Esophagus squamous epithelium (tissue), 5 donors: ENCODE measurements at regions not wholly inside any gene's neighbourhood (a gene's known extent, or its start where the extent isn't known, plus 50 kb on each side); places are given as distances from the start of the nearest gene placed in this dataset.

Experiments used
- DNase-seq: peaks from one replicate; lab custom pipeline; 2025; lab: John Stamatoyannopoulos, UW
- H3K27ac ChIP-seq, 4 donors: fragments of 200-600 bp; sonication (generic); one replicate each; pipeline ENCODE4 v1.5.1; 2016 to 2019; ENCODE audit warnings: mild to moderate bottlenecking in 1 of 4
- H3K27me3 ChIP-seq, 4 donors: fragments of 200-600 bp; sonication (generic); 1 replicate in 3 of 4; 2 replicates in 1 of 4; pipeline versions ENCODE4 v1.5.1 to v1.6.0; 2017 to 2021; ENCODE audit warnings: antibody characterized with exemption in 1 of 4
- H3K36me3 ChIP-seq, 3 donors: fragments of 200-600 bp; sonication (generic); one replicate each; pipeline ENCODE4 v1.5.1; 2016 to 2019
- H3K4me1 ChIP-seq, 3 donors: fragments of 200-600 bp; sonication (generic); one replicate each; pipeline ENCODE4 v1.5.1; 2017 to 2019
- H3K4me3 ChIP-seq, 4 donors: fragments of 200-600 bp; sonication (generic); 1 replicate in 3 of 4; 2 replicates in 1 of 4; pipeline ENCODE4 v1.5.1; 2016 to 2019; ENCODE audit warnings: mild to moderate bottlenecking in 2 of 4, moderate library complexity in 1 of 4
- H3K9me3 ChIP-seq, 3 donors: fragments of 200-600 bp; sonication (generic); one replicate each; pipeline ENCODE4 v1.5.1; 2016 to 2019
- POLR2A ChIP-seq, 4 donors: fragments of 450-650 bp; IDR thresholded peaks; one replicate each; pipeline ENCODE4 v1.6.1; 2017; ENCODE audit warnings: antibody characterized with exemption in 4 of 4, mild to moderate bottlenecking in 4 of 4, moderate library complexity in 3 of 4
- WGBS, 2 donors: methylation state at CpG; one replicate each; pipeline ENCODE4 v1.1.5; 2018; 5-methylcytosine and 5-hydroxymethylcytosine counted together
- intact Hi-C: fragments of 100-400 bp; cut with DNase I; formaldehyde crosslinking; loops from one replicate; pipeline ENCODE4 v1.15.0; 2022
- TF ChIP-seq, protein P1 (sequence below), 6 experiments: fragments of 450-650 bp in 4 of 6; fragments of 200-600 bp in 2 of 6; sonication (generic) in 2 of 6; IDR thresholded peaks; one replicate each; pipeline ENCODE4 v1.5.1; 2016 to 2019; ENCODE audit warnings: antibody characterized with exemption in 6 of 6, mild to moderate bottlenecking in 4 of 6, moderate library complexity in 4 of 6
- donor health status: DM: yes; HTN: yes; CAD: no.

DNA sequence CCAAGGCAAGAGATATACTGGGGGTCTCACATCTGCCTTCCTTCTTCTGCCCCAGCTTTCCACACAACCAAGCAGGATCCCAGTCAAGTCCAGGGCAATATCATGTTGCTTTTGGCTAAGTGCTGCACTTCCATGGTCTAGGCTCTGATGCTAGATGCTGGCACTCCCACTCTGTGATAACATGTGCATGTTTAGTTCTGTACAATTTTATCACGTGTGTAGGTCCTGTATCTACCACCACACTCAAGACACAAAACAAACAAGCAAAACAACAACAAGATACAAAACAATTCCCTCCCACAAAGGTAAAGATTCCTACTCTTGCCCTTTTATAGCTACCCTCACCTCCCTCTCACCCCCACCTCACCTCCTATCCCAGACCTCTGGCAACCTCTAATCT lies 105.6 kb upstream of the HABP2 start:
- 67 to 71% methylated on average over 1 of the region's 1 CpG for WGBS, 2 donors
- H3K4me1 ChIP-seq = no peaks in the 10 kb centered on the region
- no peak overlapping the region for H3K4me3 ChIP-seq
- intact Hi-C loops = no loop called here
- DNase-seq = no peak
- H3K36me3 ChIP-seq = no peaks in the 10 kb centered on the region
- H3K27ac ChIP-seq = no peak overlapping the region
- H3K27me3 ChIP-seq = peaks cover 0 to 35% (median 0%) of the 10 kb centered on the region in 4 donors
- H3K9me3 ChIP-seq = no peaks in the 10 kb centered on the region
- no peak for TF ChIP-seq POLR2A (IDR thresholded peaks at IDR 0.05)
- TF ChIP-seq, protein P1, sequence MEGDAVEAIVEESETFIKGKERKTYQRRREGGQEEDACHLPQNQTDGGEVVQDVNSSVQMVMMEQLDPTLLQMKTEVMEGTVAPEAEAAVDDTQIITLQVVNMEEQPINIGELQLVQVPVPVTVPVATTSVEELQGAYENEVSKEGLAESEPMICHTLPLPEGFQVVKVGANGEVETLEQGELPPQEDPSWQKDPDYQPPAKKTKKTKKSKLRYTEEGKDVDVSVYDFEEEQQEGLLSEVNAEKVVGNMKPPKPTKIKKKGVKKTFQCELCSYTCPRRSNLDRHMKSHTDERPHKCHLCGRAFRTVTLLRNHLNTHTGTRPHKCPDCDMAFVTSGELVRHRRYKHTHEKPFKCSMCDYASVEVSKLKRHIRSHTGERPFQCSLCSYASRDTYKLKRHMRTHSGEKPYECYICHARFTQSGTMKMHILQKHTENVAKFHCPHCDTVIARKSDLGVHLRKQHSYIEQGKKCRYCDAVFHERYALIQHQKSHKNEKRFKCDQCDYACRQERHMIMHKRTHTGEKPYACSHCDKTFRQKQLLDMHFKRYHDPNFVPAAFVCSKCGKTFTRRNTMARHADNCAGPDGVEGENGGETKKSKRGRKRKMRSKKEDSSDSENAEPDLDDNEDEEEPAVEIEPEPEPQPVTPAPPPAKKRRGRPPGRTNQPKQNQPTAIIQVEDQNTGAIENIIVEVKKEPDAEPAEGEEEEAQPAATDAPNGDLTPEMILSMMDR (IDR thresholded peaks at IDR 0.05) = no peak

DNA sequence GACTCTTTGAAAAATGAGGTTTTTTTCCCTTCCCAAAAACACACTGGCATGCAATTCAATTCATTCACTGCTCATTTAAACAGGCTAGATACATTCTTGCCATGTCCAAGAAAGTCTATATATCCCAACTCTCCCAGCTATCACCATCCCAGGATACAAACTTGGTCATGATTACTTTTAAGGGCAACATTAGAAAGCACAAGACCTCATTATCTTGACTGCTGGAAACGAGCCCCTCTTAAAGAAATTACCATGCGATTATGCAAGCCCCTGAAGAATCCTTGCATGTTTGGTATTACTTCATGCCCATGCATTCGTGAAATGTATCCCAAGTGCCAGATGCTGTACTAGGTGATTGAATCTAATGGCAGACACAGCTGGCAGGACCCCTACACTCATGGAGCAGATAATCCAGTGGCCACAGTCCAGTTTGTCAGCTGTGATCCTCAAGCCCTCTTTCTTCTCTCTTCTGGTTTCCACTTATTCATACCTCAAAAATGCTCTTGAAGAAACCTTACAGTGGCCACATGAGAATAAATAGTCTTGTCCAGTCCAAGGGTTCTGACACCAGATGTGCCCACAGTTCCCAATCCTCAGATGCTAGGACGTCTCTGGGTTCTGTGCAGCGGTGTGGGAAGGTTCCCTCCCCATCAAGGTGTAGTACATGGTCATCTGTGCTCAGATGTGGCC lies 103.7 kb upstream of the HABP2 start:
- DNase-seq = no peak
- Histone ChIP-seq H3K4me1 (peaks cover 0 to 1% (median under 1%) of the 10 kb centered on the region in 3 donors), H3K36me3 (no peaks in the 10 kb centered on the region), H3K27ac (no peak overlapping the region), H3K4me3 (no peak overlapping the region), H3K9me3 (no peaks in the 10 kb centered on the region), H3K27me3 (peaks cover 0 to 42% (median 0%) of the 10 kb centered on the region in 4 donors)
- intact Hi-C loops = no loop called here
- TF ChIP-seq POLR2A (IDR thresholded peaks at IDR 0.05) = no peak
- TF ChIP-seq, protein P1 (IDR thresholded peaks at IDR 0.05) = no peak
- WGBS, 2 donors = 50 to 68% methylated on average over 5 of the region's 5 CpGs

DNA sequence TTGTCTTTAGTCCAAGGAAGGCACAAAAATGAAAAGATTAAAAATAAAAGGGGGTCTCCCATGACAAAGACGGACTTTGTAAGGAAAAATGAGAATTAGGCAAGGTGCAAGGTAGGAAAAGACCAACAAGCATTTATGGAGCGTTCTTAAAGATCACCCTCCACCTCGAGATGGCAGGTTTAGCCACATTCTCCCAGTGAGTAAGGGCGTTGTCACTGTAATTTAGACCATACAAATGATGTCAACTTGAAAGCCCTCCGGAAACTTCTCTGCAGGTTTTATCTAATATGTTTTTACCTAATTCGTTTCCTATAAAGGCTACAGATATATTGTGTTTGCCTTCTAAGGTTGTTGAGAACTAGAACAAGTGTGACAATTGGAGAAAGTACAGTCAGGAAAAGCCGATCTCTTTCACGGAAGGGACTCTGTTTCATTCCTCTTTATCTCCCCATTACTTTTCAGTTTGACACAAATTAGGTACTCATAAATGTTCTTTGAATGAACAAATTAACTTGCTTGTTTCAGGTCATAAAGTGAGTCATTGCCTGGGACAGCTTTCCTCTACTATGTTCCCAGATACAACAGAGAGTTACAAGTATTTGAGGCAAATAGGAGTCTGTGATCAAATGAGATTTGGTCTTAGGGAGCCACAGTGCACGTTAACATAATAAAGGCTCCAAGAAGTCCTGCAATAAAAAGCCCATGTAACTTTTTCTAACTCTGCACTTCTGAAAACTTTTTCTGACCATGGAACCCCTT lies 102.6 kb upstream of the HABP2 start:
- intact Hi-C loops = no loop called here
- DNase-seq = no peak
- Histone ChIP-seq H3K4me1 (peaks cover 0 to 7% (median 4%) of the 10 kb centered on the region in 3 donors), H3K9me3 (no peaks in the 10 kb centered on the region), H3K27ac (no peak overlapping the region), H3K4me3 (no peak overlapping the region), H3K27me3 (peaks cover 0 to 39% (median 0%) of the 10 kb centered on the region in 4 donors), H3K36me3 (no peaks in the 10 kb centered on the region)
- TF ChIP-seq, protein P1 (IDR thresholded peaks at IDR 0.05) = no peak
- no peak for TF ChIP-seq POLR2A (IDR thresholded peaks at IDR 0.05)
- 70 to 78% methylated on average over 9 of the region's 9 CpGs for WGBS, 2 donors

DNA sequence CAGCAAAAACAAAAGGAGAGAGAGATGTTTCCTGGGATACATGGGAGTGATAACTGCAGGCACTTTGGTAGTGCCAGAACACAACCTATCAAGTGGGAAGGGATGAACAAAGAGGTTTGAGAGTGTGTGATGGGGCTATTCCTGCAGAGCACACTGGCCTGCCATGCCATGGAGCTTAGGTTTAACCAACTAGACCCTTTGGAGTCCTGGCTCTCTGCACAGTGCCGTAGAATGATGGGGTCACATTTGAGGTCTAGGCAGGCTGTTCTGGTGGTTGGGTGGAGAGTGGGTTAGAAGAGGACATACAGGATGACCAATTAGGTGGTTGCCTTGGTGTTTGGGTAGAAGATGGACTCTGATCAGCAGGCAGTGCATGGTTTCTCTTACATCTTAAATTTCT lies 101.9 kb upstream of the HABP2 start:
- Histone ChIP-seq H3K36me3 (no peaks in the 10 kb centered on the region), H3K27me3 (peaks cover 0 to 39% (median 0%) of the 10 kb centered on the region in 4 donors), H3K9me3 (no peaks in the 10 kb centered on the region), H3K4me1 (peaks cover 0 to 7% (median 4%) of the 10 kb centered on the region in 3 donors), H3K4me3 (no peak overlapping the region), H3K27ac (no peak overlapping the region)
- intact Hi-C loops = no loop called here
- TF ChIP-seq POLR2A (IDR thresholded peaks at IDR 0.05) = no peak
- TF ChIP-seq, protein P1 (IDR thresholded peaks at IDR 0.05) = no peak
- 90 to 94% methylated on average over 1 of the region's 1 CpG for WGBS, 2 donors
- no peak for DNase-seq
